Esophagus (tissue), 2 donors: ENCODE measurements at regions not wholly inside any gene's neighbourhood (a gene's known extent, or its start where the extent isn't known, plus 50 kb on each side); places are given as distances from the start of the nearest gene placed in this dataset.
"Not testable (repeated sequence)": the region's sequence is repeated elsewhere in the genome, so short reads cannot be mapped to it uniquely, and the experiment has no call there.

Experiments
- H3K27ac ChIP-seq, 2 donors: one replicate each; pipeline ENCODE4 v1.5.1; 2013; ENCODE audit warnings: low read depth in 2 of 2, mild to moderate bottlenecking in 2 of 2, inconsistent platforms in 1 of 2, low read length in 1 of 2, moderate library complexity in 1 of 2
- H3K27me3 ChIP-seq, 2 donors: one replicate each; pipeline ENCODE4 v1.6.1; 2013; ENCODE audit warnings: low read length in 2 of 2, control low read depth in 1 of 2, mild to moderate bottlenecking in 1 of 2; ENCODE audit not compliant: insufficient read depth in 2 of 2, control insufficient read depth in 1 of 2
- H3K36me3 ChIP-seq, 2 donors: one replicate each; pipeline ENCODE4 v1.6.1; 2013; ENCODE audit warnings: low read length in 1 of 2; ENCODE audit not compliant: control insufficient read depth in 2 of 2, insufficient read depth in 2 of 2
- H3K4me1 ChIP-seq, 2 donors: one replicate each; pipeline ENCODE4 v1.6.1; 2013; ENCODE audit warnings: low read length in 1 of 2; ENCODE audit not compliant: control insufficient read depth in 2 of 2, insufficient read depth in 2 of 2
- H3K4me3 ChIP-seq, 2 donors: one replicate each; pipeline ENCODE4 v1.5.1; 2013; ENCODE audit warnings: low read length in 2 of 2, mild to moderate bottlenecking in 2 of 2, low read depth in 1 of 2, moderate library complexity in 1 of 2
- H3K9me3 ChIP-seq, 2 donors: one replicate each; pipeline ENCODE4 v1.6.1; 2013; ENCODE audit warnings: mild to moderate bottlenecking in 2 of 2, low read depth in 1 of 2, low read length in 1 of 2, moderate library complexity in 1 of 2; ENCODE audit not compliant: control insufficient read depth in 2 of 2, insufficient read depth in 1 of 2
- WGBS, 2 donors: extraction: QIAGEN DNeasy Blood & Tissue Kit; methylation state at CpG; one replicate each; pipeline ENCODE4 v1.1.7; 2013; 5-methylcytosine and 5-hydroxymethylcytosine counted together
- donor health status: healthy with polysubstance abuse.
- donor health status: Bipolar disorder and iron deficiency.

DNA sequence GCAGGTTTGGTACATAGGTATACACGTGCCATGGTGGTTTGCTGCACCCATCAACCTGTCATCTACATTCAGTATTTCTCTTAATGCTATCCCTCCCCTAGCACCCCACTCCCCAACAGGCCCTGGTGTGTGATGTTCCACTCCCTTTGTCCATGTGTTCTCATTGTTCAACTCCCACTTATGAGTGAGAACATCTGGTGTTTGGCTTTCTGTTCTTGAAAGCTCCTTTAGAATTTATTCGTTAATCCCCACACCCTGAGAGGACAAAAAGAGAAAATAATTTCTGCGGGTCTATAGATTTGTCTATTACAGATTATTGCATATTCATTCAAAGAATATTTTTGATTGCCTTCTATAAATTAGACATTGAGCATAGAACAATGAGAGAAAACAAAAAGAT, 455.5 kb downstream of the PLPP3 start:
- Histone ChIP-seq H3K4me3 (no peak overlapping the region), H3K4me1 (no peaks in the 10 kb centered on the region), H3K27me3 (no peaks in the 10 kb centered on the region), H3K27ac (no peak overlapping the region), H3K9me3 (no peaks in the 10 kb centered on the region), H3K36me3 (no peaks in the 10 kb centered on the region)
- WGBS, 2 donors: 89 to 90% methylated on average over 3 of the region's 3 CpGs

DNA sequence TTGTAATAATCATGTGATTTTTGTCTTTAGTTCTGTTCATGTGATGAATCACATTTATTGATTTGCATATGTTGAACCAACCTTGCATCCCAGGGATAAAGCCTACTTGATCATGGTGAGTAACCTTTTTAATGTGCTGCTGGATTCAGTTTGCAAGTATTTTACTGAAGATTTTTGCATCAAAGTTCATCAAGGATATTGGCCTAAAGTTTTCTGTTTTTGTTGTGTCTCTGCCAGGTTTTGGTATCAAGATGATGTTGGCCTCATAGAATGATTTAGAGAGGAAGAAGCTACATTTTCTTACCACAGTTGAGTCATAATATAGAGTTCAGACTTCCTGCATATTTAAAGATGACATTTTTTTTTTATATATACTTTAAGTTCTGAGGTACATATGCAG, 455.9 kb downstream of the PLPP3 start:
- H3K9me3 ChIP-seq: no peaks in the 10 kb centered on the region

DNA sequence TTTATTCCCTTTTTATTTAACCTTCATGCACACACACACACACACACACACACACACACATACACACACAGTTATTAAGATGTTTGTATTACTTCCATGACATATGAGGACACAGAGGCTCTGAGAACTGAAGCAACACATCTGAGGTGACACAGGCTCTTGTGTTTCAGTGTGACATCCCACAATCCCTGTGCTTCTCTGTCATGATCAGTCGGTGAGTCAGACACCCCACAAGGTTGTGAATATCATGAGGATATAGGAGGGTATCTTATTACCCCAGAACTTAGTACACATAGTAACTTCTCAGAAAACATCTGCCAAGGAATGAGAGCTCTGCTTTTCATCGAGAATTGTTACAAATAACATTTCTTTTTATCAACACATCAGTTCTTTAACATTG, 459.3 kb downstream of the PLPP3 start:
- H3K4me1 ChIP-seq: no peaks in the 10 kb centered on the region
- whole genome bisulfite sequencing, 2 donors: 76 to 78% methylated on average over 2 of the region's 2 CpGs
- H3K4me3 ChIP-seq: no peak overlapping the region
- H3K27ac ChIP-seq: no peak overlapping the region
- no peaks in the 10 kb centered on the region for H3K36me3 ChIP-seq
- H3K9me3 ChIP-seq: no peaks in the 10 kb centered on the region
- H3K27me3 ChIP-seq: no peaks in the 10 kb centered on the region

More for the DNA sequence above, 455.9 kb downstream of the PLPP3 start:
- Histone ChIP-seq H3K4me1 (no peaks in the 10 kb centered on the region), H3K36me3 (no peaks in the 10 kb centered on the region), H3K27me3 (no peaks in the 10 kb centered on the region), H3K27ac (no peak overlapping the region), H3K4me3 (no peak overlapping the region)

DNA sequence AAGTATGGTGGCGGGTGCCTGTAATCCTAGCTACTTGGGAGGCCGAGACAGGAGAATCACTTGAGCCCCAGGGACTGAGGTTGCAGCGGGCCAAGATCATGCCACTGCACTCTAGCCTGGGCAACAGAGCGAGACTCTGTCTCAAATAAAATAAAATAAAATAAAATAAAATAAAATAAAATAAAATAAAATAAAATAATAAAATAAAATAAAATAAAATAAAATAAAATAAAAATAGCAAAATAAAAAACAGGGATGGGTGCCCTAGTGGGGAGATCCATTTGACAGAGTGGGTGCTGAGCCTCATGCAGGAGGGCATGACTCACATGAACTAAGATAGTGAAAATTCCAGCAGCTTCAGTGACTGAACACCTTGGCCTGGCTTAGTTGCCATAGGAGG, 460.7 kb downstream of the PLPP3 start:
- H3K27me3 ChIP-seq, H3K27ac ChIP-seq, H3K4me3 ChIP-seq, H3K4me1 ChIP-seq, H3K9me3 ChIP-seq, H3K36me3 ChIP-seq: not testable (repeated sequence)
- 93 to 100% methylated on average over 4 of the region's 4 CpGs for WGBS, 2 donors

DNA sequence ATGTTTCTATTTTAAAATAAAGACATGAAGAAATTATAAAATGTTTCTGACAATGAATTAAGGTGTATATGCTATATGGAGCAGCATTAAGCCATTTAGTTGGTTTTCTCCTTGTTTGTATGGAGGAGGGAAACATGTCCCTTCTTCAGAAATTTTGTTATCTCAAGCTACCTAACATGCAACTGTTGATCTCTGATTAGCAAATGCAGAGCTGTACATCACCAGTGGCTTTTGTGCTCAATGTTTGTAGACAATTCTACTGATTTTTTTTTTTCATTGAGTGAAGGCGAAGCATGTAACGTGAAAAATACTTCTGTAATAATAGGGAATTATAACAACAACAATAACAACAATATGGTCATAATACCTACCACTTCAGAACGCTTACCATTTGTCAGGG, 463.7 kb downstream of the PLPP3 start:
- Histone ChIP-seq H3K27me3 (no peaks in the 10 kb centered on the region), H3K9me3 (no peaks in the 10 kb centered on the region), H3K4me1 (no peaks in the 10 kb centered on the region), H3K4me3 (no peak overlapping the region), H3K27ac (no peak overlapping the region), H3K36me3 (no peaks in the 10 kb centered on the region)
- 92 to 93% methylated on average over 3 of the region's 3 CpGs for WGBS, 2 donors

DNA sequence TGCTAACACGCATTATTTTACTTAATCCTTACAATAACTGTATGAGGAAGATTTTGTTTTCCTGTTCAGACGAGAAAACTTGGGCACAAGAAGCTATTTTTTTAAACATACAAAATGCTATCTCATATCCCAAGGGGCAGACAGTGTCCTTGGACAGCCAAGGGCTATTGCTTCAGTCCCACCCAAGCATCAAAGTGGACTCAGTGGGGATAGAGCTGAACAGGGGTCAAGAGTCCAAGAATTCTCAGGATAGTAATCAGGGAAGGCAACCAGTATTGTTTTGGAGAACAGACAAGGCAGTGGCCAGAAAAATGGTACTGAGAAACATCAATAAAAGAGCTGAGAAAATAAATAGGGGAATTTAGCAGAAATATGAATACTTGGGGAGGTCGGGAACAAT, 465.7 kb downstream of the PLPP3 start:
- H3K27ac ChIP-seq: no peak overlapping the region
- no peaks in the 10 kb centered on the region for H3K9me3 ChIP-seq
- H3K27me3 ChIP-seq: no peaks in the 10 kb centered on the region
- H3K4me1 ChIP-seq: no peaks in the 10 kb centered on the region
- 69 to 77% methylated on average over 3 of the region's 3 CpGs for WGBS, 2 donors
- H3K4me3 ChIP-seq: no peak overlapping the region
- no peaks in the 10 kb centered on the region for H3K36me3 ChIP-seq

DNA sequence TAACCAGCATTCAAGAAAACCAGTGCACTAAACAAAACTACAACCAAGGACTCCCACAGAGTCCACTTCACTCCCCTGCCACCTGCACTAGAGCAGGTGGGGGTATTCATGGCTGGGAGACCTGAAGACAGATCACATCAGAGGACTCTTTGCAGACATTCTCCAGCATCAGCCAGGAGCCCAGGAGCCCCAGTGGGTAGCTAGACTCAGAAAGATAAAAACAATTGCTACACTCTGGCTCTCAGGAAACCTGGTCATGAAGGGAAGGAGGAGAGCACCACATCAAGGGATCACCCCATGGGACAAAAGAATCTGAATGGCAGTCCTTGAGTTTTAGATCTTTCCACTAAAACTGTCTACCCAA, 472.1 kb downstream of the PLPP3 start:
- Histone ChIP-seq H3K9me3 (no peaks in the 10 kb centered on the region), H3K27ac (no peak overlapping the region), H3K4me1 (no peaks in the 10 kb centered on the region), H3K36me3 (no peaks in the 10 kb centered on the region), H3K27me3 (no peaks in the 10 kb centered on the region), H3K4me3 (no peak overlapping the region)

DNA sequence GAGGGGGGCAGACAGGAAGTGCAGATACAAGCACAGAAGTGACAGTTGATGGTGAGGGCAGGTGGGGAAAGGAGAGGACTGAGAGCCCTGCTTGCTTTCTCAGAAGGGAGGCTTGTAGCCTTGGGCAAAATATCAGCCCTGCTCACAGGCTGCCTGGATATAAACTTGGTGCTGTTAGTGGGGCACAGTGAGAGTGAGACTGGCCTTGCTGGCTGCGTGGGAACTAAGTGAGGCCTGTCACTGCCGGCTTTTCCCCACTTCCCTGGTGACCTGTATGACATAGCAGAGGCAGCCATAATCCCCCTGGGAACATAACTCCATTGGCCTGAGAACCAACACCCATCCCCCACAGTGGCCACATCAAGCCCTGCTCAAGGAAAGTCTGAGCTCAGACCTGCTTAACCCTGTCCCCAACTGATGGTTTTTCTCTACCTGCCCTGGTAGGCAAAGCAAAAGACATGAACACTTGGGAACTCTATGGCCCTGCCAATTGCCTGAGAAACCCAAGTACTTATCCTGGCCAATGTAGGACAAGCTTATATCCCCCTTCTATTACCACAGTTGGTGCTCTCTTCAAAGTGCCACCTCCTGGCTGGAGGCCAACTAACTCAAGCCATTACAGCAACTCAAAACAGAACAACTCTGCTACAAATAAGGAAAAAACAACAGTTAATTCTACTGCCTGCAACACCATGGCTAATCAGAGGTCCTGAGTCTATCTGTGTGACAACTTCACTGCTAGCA, 472.7 kb downstream of the PLPP3 start:
- no peaks in the 10 kb centered on the region for H3K9me3 ChIP-seq
- H3K4me3 ChIP-seq: no peak overlapping the region
- WGBS, 2 donors: 78 to 84% methylated on average over 2 of the region's 2 CpGs
- no peak overlapping the region for H3K27ac ChIP-seq
- H3K27me3 ChIP-seq: no peaks in the 10 kb centered on the region
- no peaks in the 10 kb centered on the region for H3K4me1 ChIP-seq
- no peaks in the 10 kb centered on the region for H3K36me3 ChIP-seq

DNA sequence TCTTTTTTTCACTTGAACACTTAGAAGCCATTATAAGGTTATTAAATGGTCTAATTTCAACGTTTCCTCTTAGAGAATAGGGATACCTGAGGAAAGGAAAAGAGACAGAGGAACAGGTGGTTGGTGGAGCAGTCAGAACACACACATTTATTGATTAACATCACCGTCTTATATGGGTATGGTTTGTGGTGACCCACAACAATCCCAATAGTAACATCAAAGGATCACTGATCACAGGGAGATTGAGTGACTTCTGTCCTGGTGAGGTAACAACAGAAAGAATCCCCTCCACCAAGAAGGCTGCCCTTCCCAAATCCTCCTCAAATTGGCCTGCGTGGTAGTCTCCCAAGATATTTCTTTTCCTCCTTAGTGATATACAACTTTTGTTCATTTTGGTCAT, 474.0 kb downstream of the PLPP3 start:
- Histone ChIP-seq H3K4me3 (no peak overlapping the region), H3K36me3 (no peaks in the 10 kb centered on the region), H3K27ac (no peak overlapping the region), H3K9me3 (no peaks in the 10 kb centered on the region), H3K27me3 (no peaks in the 10 kb centered on the region), H3K4me1 (no peaks in the 10 kb centered on the region)
- 74 to 86% methylated on average over 3 of the region's 3 CpGs for WGBS, 2 donors

DNA sequence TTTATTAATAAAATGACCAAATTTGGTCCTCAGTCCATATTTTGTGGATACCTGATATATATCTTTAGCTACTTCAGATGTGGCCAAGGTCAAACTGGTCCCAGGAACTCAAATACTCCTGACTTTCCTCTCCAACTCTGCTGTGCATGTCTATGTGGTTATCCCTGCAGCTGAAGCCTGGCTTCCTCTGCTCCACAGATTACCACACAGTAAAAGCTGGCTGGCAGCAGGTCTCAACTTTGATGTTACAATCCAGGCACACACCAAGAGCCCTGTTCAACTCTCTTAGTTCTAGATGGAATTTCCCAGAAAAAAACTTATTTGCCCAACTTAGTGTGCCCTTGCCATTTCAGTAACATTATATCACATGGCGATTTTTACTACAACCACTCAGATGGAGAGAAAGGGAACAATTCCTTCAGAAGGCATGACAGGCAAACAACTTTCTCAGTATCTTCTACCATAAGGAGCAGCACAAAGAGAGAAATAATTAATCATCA, 479.5 kb downstream of the PLPP3 start:
- H3K27ac ChIP-seq: no peak overlapping the region
- H3K9me3 ChIP-seq: no peaks in the 10 kb centered on the region
- H3K4me1 ChIP-seq: no peaks in the 10 kb centered on the region
- H3K27me3 ChIP-seq: no peaks in the 10 kb centered on the region
- 92 to 98% methylated on average over 1 of the region's 1 CpG for WGBS, 2 donors
- H3K4me3 ChIP-seq: no peak overlapping the region
- no peaks in the 10 kb centered on the region for H3K36me3 ChIP-seq
